ENCODE measurements at regions not wholly inside any gene's neighbourhood (a gene's known extent, or its start where the extent isn't known, plus 50 kb on each side); places are given as distances from the start of the nearest gene placed in this dataset.
"Not testable (repeated sequence)": the region's sequence is repeated elsewhere in the genome, so short reads cannot be mapped to it uniquely, and the experiment has no call there.

GRCh38 chr2:153532140-153532539 is 53.6 kb upstream of the RPRM start:
- H3K4me1 Mint-ChIP-seq, result no peaks in the 10 kb centered on the region
- no peak for ATAC-seq (ENCODE audit: low read depth in 2 of 2)
- Histone ChIP-seq H3K36me3 (ENCODE audit: control insufficient read depth, insufficient read depth, low read length) (no peaks in the 10 kb centered on the region), H3K4me1 (ENCODE audit: control insufficient read depth, insufficient read depth, low read length, poor library complexity, severe bottlenecking) (no peaks in the 10 kb centered on the region), H3K9me3 (ENCODE audit: control insufficient read depth in 2 of 2, low read length in 2 of 2) (no peaks in the 10 kb centered on the region), H3K27me3 (ENCODE audit: control insufficient read depth, insufficient read depth, low read length) (no peaks in the 10 kb centered on the region), H3K27ac (ENCODE audit: insufficient read depth, low read length, poor library complexity, severe bottlenecking) (no peak overlapping the region), H3K4me3 (ENCODE audit: low read depth, low read length) (no peak overlapping the region)
- no peak for DNase-seq
- H3K4me3 Mint-ChIP-seq, result no peak overlapping the region
- H3K36me3 Mint-ChIP-seq, result no peaks in the 10 kb centered on the region
- peaks cover 0 to 1% (median 0%) of the 10 kb centered on the region in 7 donors for H3K9me3 Mint-ChIP-seq
- H3K27ac Mint-ChIP-seq, result no peak overlapping the region
- H3K27me3 Mint-ChIP-seq, result no peaks in the 10 kb centered on the region

GRCh38 chr2:153533803-153534202 is 55.2 kb upstream of the RPRM start:
- H3K4me1 ChIP-seq (ENCODE audit: control insufficient read depth, insufficient read depth, low read length, poor library complexity, severe bottlenecking); H3K36me3 Mint-ChIP-seq; H3K36me3 ChIP-seq (ENCODE audit: control insufficient read depth, insufficient read depth, low read length); H3K27me3 ChIP-seq (ENCODE audit: control insufficient read depth, insufficient read depth, low read length); H3K9me3 ChIP-seq (ENCODE audit: control insufficient read depth in 2 of 2, low read length in 2 of 2); H3K9me3 Mint-ChIP-seq; H3K4me3 Mint-ChIP-seq; DNase-seq; H3K27ac Mint-ChIP-seq; H3K4me1 Mint-ChIP-seq; H3K4me3 ChIP-seq (ENCODE audit: low read depth, low read length); H3K27ac ChIP-seq (ENCODE audit: insufficient read depth, low read length, poor library complexity, severe bottlenecking); ATAC-seq (ENCODE audit: low read depth in 2 of 2); H3K27me3 Mint-ChIP-seq: not testable (repeated sequence)

- H3K4me1 ChIP-seq (ENCODE audit: control insufficient read depth, insufficient read depth, low read length, poor library complexity, severe bottlenecking); H3K27me3 Mint-ChIP-seq; DNase-seq; H3K4me3 Mint-ChIP-seq; H3K36me3 Mint-ChIP-seq; H3K4me3 ChIP-seq (ENCODE audit: low read depth, low read length); H3K27me3 ChIP-seq (ENCODE audit: control insufficient read depth, insufficient read depth, low read length); H3K36me3 ChIP-seq (ENCODE audit: control insufficient read depth, insufficient read depth, low read length); H3K27ac ChIP-seq (ENCODE audit: insufficient read depth, low read length, poor library complexity, severe bottlenecking); H3K27ac Mint-ChIP-seq; ATAC-seq (ENCODE audit: low read depth in 2 of 2); H3K9me3 Mint-ChIP-seq; H3K4me1 Mint-ChIP-seq; H3K9me3 ChIP-seq (ENCODE audit: control insufficient read depth in 2 of 2, low read length in 2 of 2): not testable (repeated sequence)
Measured at GRCh38 chr2:153534590-153534989, 56.0 kb upstream of the RPRM start.

GRCh38 chr2:153536115-153536514 is 57.6 kb upstream of the RPRM start:
- Mint-ChIP-seq H3K27ac (no peak overlapping the region), H3K4me3 (no peak overlapping the region), H3K4me1 (no peaks in the 10 kb centered on the region), H3K36me3 (no peaks in the 10 kb centered on the region), H3K9me3 (peaks cover 0 to 4% (median 1%) of the 10 kb centered on the region in 7 donors), H3K27me3 (no peaks in the 10 kb centered on the region)
- Histone ChIP-seq H3K4me3 (ENCODE audit: low read depth, low read length) (no peak overlapping the region), H3K27me3 (ENCODE audit: control insufficient read depth, insufficient read depth, low read length) (no peaks in the 10 kb centered on the region), H3K36me3 (ENCODE audit: control insufficient read depth, insufficient read depth, low read length) (no peaks in the 10 kb centered on the region), H3K27ac (ENCODE audit: insufficient read depth, low read length, poor library complexity, severe bottlenecking) (no peak overlapping the region), H3K9me3 (ENCODE audit: control insufficient read depth in 2 of 2, low read length in 2 of 2) (no peaks in the 10 kb centered on the region), H3K4me1 (ENCODE audit: control insufficient read depth, insufficient read depth, low read length, poor library complexity, severe bottlenecking) (no peaks in the 10 kb centered on the region)
- ATAC-seq (ENCODE audit: low read depth in 2 of 2), result no peak
- DNase-seq, result no peak

GRCh38 chr2:153538102-153538501 is 59.5 kb upstream of the RPRM start:
- not testable (repeated sequence) for DNase-seq; H3K27me3 ChIP-seq (ENCODE audit: control insufficient read depth, insufficient read depth, low read length); H3K4me3 ChIP-seq (ENCODE audit: low read depth, low read length); H3K27ac Mint-ChIP-seq; H3K4me1 ChIP-seq (ENCODE audit: control insufficient read depth, insufficient read depth, low read length, poor library complexity, severe bottlenecking); H3K4me1 Mint-ChIP-seq; H3K9me3 Mint-ChIP-seq; H3K36me3 Mint-ChIP-seq; H3K36me3 ChIP-seq (ENCODE audit: control insufficient read depth, insufficient read depth, low read length); ATAC-seq (ENCODE audit: low read depth in 2 of 2); H3K27me3 Mint-ChIP-seq; H3K27ac ChIP-seq (ENCODE audit: insufficient read depth, low read length, poor library complexity, severe bottlenecking); H3K9me3 ChIP-seq (ENCODE audit: control insufficient read depth in 2 of 2, low read length in 2 of 2); H3K4me3 Mint-ChIP-seq

- H3K4me1 Mint-ChIP-seq, result no peaks in the 10 kb centered on the region
- H3K36me3 Mint-ChIP-seq, result no peaks in the 10 kb centered on the region
- no peaks in the 10 kb centered on the region for H3K27me3 ChIP-seq (ENCODE audit: control insufficient read depth, insufficient read depth, low read length)
- H3K4me3 Mint-ChIP-seq, result no peak overlapping the region
- no peaks in the 10 kb centered on the region for H3K4me1 ChIP-seq (ENCODE audit: control insufficient read depth, insufficient read depth, low read length, poor library complexity, severe bottlenecking)
- no peaks in the 10 kb centered on the region for H3K36me3 ChIP-seq (ENCODE audit: control insufficient read depth, insufficient read depth, low read length)
- H3K9me3 ChIP-seq (ENCODE audit: control insufficient read depth in 2 of 2, low read length in 2 of 2), result no peaks in the 10 kb centered on the region
- no peak for DNase-seq
- no peak for ATAC-seq (ENCODE audit: low read depth in 2 of 2)
- H3K9me3 Mint-ChIP-seq, result peaks cover 0 to 8% (median 4%) of the 10 kb centered on the region in 7 donors
- H3K27ac Mint-ChIP-seq, result no peak overlapping the region
- H3K27me3 Mint-ChIP-seq, result no peaks in the 10 kb centered on the region
- H3K27ac ChIP-seq (ENCODE audit: insufficient read depth, low read length, poor library complexity, severe bottlenecking), result no peak overlapping the region
- H3K4me3 ChIP-seq (ENCODE audit: low read depth, low read length), result no peak overlapping the region
Measured at GRCh38 chr2:153543635-153544071, 65.1 kb upstream of the RPRM start.

GRCh38 chr2:153546358-153546757 is 67.8 kb upstream of the RPRM start:
- Mint-ChIP-seq H3K27ac (no peak overlapping the region), H3K4me1 (no peaks in the 10 kb centered on the region), H3K27me3 (no peaks in the 10 kb centered on the region), H3K4me3 (no peak overlapping the region), H3K9me3 (peaks cover 0 to 8% (median 3%) of the 10 kb centered on the region in 7 donors), H3K36me3 (no peaks in the 10 kb centered on the region)
- H3K4me3 ChIP-seq (ENCODE audit: low read depth, low read length), result no peak overlapping the region
- no peaks in the 10 kb centered on the region for H3K9me3 ChIP-seq (ENCODE audit: control insufficient read depth in 2 of 2, low read length in 2 of 2)
- ATAC-seq (ENCODE audit: low read depth in 2 of 2) (no peak), DNase-seq (no peak)
- no peak overlapping the region for H3K27ac ChIP-seq (ENCODE audit: insufficient read depth, low read length, poor library complexity, severe bottlenecking)
- no peaks in the 10 kb centered on the region for H3K4me1 ChIP-seq (ENCODE audit: control insufficient read depth, insufficient read depth, low read length, poor library complexity, severe bottlenecking)
- H3K27me3 ChIP-seq (ENCODE audit: control insufficient read depth, insufficient read depth, low read length), result no peaks in the 10 kb centered on the region
- no peaks in the 10 kb centered on the region for H3K36me3 ChIP-seq (ENCODE audit: control insufficient read depth, insufficient read depth, low read length)

GRCh38 chr2:153548536-153548935 is 70.0 kb upstream of the RPRM start:
- H3K4me1 Mint-ChIP-seq, result no peaks in the 10 kb centered on the region
- ATAC-seq (ENCODE audit: low read depth in 2 of 2) (no peak), DNase-seq (no peak)
- no peak overlapping the region for H3K4me3 Mint-ChIP-seq
- no peaks in the 10 kb centered on the region for H3K4me1 ChIP-seq (ENCODE audit: control insufficient read depth, insufficient read depth, low read length, poor library complexity, severe bottlenecking)
- H3K9me3 ChIP-seq (ENCODE audit: control insufficient read depth in 2 of 2, low read length in 2 of 2), result no peaks in the 10 kb centered on the region
- H3K9me3 Mint-ChIP-seq, result peaks cover 0 to 4% (median 0%) of the 10 kb centered on the region in 7 donors
- H3K27me3 Mint-ChIP-seq, result no peaks in the 10 kb centered on the region
- H3K27ac ChIP-seq (ENCODE audit: insufficient read depth, low read length, poor library complexity, severe bottlenecking), result no peak overlapping the region
- no peaks in the 10 kb centered on the region for H3K36me3 ChIP-seq (ENCODE audit: control insufficient read depth, insufficient read depth, low read length)
- no peak overlapping the region for H3K27ac Mint-ChIP-seq
- H3K27me3 ChIP-seq (ENCODE audit: control insufficient read depth, insufficient read depth, low read length), result no peaks in the 10 kb centered on the region
- no peaks in the 10 kb centered on the region for H3K36me3 Mint-ChIP-seq
- H3K4me3 ChIP-seq (ENCODE audit: low read depth, low read length), result no peak overlapping the region
